ENCODE measurements at regions not wholly inside any gene's neighbourhood (a gene's known extent, or its start where the extent isn't known, plus 50 kb on each side); places are given as distances from the start of the nearest gene placed in this dataset.

GRCh38 chr7:138245682-138246081 is 169.4 kb downstream of the AKR1D1 start:
- no TSS peak for BruUV-seq (replicated peaks)
- ChIA-PET POLR2A (no interaction called here), RAD21 (ENCODE audit: low non-redundant PET in 1 of 2, low total read pairs in 2 of 2, uncharacterized antibody in 2 of 2, unreplicated experiment in 2 of 2) (no interaction called here), CTCF (no interaction called here)
- Histone ChIP-seq H3K27ac (ENCODE audit: low read depth, low read length) (no peak overlapping the region), H4K20me1 (ENCODE audit: insufficient read depth) (no peaks in the 10 kb centered on the region), H3K4me1 (ENCODE audit: control insufficient read depth in 1 of 2, insufficient read depth in 2 of 2, low read length in 2 of 2) (no peaks in the 10 kb centered on the region), H3K4me2 (ENCODE audit: low read length) (no peak overlapping the region), H3K4me3 (replicated peaks in 1 of 2; ENCODE audit: low read depth in 1 of 2, low read length in 2 of 2) (no peak overlapping the region), H3K79me2 (ENCODE audit: insufficient read depth, low read length) (no peaks in the 10 kb centered on the region), H3K9me3 (ENCODE audit: control insufficient read depth in 1 of 2, insufficient read depth in 1 of 2, low read depth in 1 of 2, low read length in 2 of 2) (peaks cover 0 to 7% of the 10 kb centered on the region in 2 experiments; a peak in 2 of 4 replicates), H2AFZ (ENCODE audit: low read depth, low read length, poor library complexity, severe bottlenecking) (no peak overlapping the region), H3K27me3 (ENCODE audit: insufficient read depth, low read length) (no peaks in the 10 kb centered on the region), H3K36me3 (ENCODE audit: control insufficient read depth in 1 of 2, insufficient read depth in 2 of 2, low read length in 2 of 2) (no peaks in the 10 kb centered on the region), H3K9ac (ENCODE audit: low read length) (no peak overlapping the region), H3K9me2 (ENCODE audit: insufficient read depth) (no peaks in the 10 kb centered on the region)
- intact Hi-C loops (cut with micrococcal nuclease): no loop called here
- ATAC-seq (no peak), DNase-seq (ENCODE audit: low read depth, low spot score) (no peak)
- no peak for TF ChIP-seq EZH2phosphoT487 (IDR thresholded peaks at IDR 0.05; ENCODE audit: borderline replicate concordance)
- TF ChIP-seq POLR2AphosphoS5 (IDR thresholded peaks at IDR 0.05; ENCODE audit: low read depth, low read length): no peak
- TF ChIP-seq SIN3A (IDR thresholded peaks at IDR 0.05; ENCODE audit: low read depth): no peak
- no peak for TF ChIP-seq ZFX (IDR thresholded peaks at IDR 0.05)
- TF ChIP-seq CEBPB (IDR thresholded peaks at IDR 0.05; ENCODE audit: low read depth): no peak
- no peak for TF ChIP-seq ATF3 (IDR thresholded peaks at IDR 0.05)
- no peak for TF ChIP-seq EZH2 (IDR thresholded peaks at IDR 0.05)
- TF ChIP-seq FOSL1 (IDR thresholded peaks at IDR 0.05; ENCODE audit: low read depth): no peak
- no peak for TF ChIP-seq RAD21 (IDR thresholded peaks at IDR 0.05; ENCODE audit: low read depth)
- no peak for TF ChIP-seq ZNF274 (IDR thresholded peaks at IDR 0.05; ENCODE audit: low read depth, low read length)
- TF ChIP-seq CBX3 (IDR thresholded peaks at IDR 0.05; ENCODE audit: low read depth): no peak
- TF ChIP-seq, protein P1, sequence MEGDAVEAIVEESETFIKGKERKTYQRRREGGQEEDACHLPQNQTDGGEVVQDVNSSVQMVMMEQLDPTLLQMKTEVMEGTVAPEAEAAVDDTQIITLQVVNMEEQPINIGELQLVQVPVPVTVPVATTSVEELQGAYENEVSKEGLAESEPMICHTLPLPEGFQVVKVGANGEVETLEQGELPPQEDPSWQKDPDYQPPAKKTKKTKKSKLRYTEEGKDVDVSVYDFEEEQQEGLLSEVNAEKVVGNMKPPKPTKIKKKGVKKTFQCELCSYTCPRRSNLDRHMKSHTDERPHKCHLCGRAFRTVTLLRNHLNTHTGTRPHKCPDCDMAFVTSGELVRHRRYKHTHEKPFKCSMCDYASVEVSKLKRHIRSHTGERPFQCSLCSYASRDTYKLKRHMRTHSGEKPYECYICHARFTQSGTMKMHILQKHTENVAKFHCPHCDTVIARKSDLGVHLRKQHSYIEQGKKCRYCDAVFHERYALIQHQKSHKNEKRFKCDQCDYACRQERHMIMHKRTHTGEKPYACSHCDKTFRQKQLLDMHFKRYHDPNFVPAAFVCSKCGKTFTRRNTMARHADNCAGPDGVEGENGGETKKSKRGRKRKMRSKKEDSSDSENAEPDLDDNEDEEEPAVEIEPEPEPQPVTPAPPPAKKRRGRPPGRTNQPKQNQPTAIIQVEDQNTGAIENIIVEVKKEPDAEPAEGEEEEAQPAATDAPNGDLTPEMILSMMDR (IDR thresholded peaks at IDR 0.05 in 2 of 3, conservative IDR thresholded peaks at IDR 0.05 in 1 of 3; ENCODE audit: borderline replicate concordance in 1 of 3, insufficient read depth in 1 of 3, low read depth in 2 of 3, low read length in 2 of 3): no peak
- no peak for TF ChIP-seq YY1 (IDR thresholded peaks at IDR 0.05; ENCODE audit: extremely low read depth, insufficient replicate concordance, low read depth, low read length)
- no peak for TF ChIP-seq ELF1 (IDR thresholded peaks at IDR 0.05; ENCODE audit: borderline replicate concordance, low read depth)
- TF ChIP-seq, protein P2, sequence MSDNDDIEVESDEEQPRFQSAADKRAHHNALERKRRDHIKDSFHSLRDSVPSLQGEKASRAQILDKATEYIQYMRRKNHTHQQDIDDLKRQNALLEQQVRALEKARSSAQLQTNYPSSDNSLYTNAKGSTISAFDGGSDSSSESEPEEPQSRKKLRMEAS (IDR thresholded peaks at IDR 0.05): no peak
- TF ChIP-seq, protein P3, sequence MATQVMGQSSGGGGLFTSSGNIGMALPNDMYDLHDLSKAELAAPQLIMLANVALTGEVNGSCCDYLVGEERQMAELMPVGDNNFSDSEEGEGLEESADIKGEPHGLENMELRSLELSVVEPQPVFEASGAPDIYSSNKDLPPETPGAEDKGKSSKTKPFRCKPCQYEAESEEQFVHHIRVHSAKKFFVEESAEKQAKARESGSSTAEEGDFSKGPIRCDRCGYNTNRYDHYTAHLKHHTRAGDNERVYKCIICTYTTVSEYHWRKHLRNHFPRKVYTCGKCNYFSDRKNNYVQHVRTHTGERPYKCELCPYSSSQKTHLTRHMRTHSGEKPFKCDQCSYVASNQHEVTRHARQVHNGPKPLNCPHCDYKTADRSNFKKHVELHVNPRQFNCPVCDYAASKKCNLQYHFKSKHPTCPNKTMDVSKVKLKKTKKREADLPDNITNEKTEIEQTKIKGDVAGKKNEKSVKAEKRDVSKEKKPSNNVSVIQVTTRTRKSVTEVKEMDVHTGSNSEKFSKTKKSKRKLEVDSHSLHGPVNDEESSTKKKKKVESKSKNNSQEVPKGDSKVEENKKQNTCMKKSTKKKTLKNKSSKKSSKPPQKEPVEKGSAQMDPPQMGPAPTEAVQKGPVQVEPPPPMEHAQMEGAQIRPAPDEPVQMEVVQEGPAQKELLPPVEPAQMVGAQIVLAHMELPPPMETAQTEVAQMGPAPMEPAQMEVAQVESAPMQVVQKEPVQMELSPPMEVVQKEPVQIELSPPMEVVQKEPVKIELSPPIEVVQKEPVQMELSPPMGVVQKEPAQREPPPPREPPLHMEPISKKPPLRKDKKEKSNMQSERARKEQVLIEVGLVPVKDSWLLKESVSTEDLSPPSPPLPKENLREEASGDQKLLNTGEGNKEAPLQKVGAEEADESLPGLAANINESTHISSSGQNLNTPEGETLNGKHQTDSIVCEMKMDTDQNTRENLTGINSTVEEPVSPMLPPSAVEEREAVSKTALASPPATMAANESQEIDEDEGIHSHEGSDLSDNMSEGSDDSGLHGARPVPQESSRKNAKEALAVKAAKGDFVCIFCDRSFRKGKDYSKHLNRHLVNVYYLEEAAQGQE (IDR thresholded peaks at IDR 0.05; ENCODE audit: low read depth): no peak
- no peak for TF ChIP-seq POLR2A (IDR thresholded peaks at IDR 0.05; ENCODE audit: borderline replicate concordance, extremely low read depth, insufficient read depth, insufficient read length)
- TF ChIP-seq ZBTB33 (IDR thresholded peaks at IDR 0.05; ENCODE audit: extremely low read depth, insufficient replicate concordance, low read length): no peak
- TF ChIP-seq EGR1 (IDR thresholded peaks at IDR 0.05; ENCODE audit: low read depth): no peak

All from HCT116 (cell line).